IPS DF 4.7 (cell line): ENCODE measurements at regions not wholly inside any gene's neighbourhood (a gene's known extent, or its start where the extent isn't known, plus 50 kb on each side); places are given as distances from the start of the nearest gene placed in this dataset.
"Not testable (repeated sequence)": the region's sequence is repeated elsewhere in the genome, so short reads cannot be mapped to it uniquely, and the experiment has no call there.

Experiments used
- DNase-seq: peaks from one replicate; pipeline ENCODE4 v3.0.0-alpha.2; 2013; ENCODE audit warnings: low spot score; ENCODE audit errors: extremely low read depth

DNA sequence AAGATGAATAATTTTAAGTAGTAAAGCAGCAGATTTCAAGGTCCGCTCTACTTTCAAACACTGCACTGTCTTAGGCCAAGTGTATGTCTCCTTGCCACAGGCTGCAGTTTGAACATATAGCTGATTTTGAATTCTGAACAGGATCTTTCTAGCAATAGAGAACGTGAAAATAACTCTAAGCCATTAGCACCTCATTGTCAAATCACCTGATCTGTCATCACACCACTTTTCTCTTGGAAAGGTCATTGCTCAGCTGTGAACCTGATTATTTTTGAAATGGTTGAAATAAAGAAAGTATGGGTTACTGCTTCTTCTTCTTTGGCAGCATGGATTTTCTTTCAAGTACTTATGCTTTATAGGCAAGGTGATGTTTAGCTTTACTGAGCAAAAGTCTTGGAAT is 357.0 kb upstream of the RORB start:
- DNase-seq = no peak

DNA sequence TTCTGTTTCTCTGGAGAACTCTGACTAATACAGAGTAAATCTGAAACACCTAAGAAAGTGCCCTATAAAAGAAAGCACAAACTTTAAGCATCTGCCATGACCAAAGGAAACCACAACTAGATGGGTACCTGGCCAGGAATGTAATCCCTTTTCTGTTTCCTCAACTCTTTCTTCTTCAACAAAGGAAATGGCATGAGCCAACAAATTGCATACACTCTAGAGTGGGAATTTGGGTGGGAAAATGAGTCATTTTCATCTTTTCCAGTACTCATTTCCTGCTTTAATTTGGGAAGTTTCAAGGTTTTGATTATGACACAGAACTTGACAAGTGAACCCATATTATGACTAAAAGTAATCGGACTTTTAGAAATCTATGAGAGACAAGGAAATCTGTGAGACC is 349.2 kb upstream of the RORB start:
- DNase-seq = no peak

- no peak for DNase-seq
Observed at GRCh38 chr9:74172874-74173273, 324.3 kb upstream of the RORB start.

- DNase-seq = no peak
Observed at GRCh38 chr9:74173284-74173683, 323.9 kb upstream of the RORB start.

- not testable (repeated sequence) for DNase-seq
Observed at GRCh38 chr9:74197771-74198170, 299.4 kb upstream of the RORB start.

GRCh38 chr9:74205056-74205455 is 292.1 kb upstream of the RORB start:
- no peak for DNase-seq

DNA sequence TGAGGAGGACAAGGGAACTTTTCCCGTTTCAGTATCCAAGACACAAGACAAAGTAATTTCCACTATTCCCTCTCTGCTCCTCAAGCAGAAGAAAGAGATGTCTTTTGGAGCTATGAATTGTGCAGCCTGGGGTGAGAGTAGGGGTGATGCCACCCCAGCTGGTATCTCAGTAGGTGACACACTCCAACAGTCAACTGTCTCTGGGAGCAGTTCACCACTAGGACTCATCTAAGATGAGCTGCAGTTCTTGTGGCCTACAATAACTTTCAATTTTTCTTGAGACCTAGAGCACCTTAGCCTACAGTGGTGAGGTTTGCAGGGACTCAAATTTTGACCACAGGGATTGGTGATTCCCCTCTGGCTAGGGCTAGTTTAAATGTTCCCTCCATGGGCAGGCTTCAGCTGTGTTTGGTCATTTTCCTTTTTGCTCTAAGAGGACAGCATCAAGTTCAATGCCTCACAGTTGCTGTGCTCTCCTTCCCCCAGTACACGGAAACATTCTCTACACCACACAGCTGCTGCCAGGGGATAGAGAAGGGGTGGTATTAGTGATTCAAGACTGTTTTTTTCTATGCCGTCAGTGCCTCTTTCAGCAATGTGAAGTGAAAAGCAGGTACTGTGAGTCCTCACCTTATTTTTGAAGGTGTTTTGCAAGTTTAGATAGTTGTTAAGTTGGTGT is 278.6 kb upstream of the RORB start:
- DNase-seq = no peak

DNA sequence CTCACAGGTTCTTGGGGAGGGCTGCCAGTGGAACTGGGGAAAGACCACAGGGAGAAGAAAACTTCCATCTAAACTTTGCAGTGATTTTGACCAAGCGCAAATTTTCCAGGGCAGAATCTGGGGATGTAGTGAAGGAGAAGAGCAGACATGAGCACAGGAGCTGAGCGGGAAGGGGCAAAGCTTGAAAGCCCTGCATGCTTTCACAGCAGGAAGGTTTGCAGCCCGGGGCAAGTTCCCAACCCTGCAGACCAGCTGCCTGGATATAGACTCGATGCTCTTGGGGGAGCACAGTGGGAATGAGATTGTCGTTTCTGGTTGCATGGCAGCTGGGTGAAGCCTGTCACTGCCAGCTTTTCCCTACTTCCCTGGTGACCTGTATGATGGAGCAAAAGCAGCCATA is 276.8 kb upstream of the RORB start:
- no peak for DNase-seq

DNA sequence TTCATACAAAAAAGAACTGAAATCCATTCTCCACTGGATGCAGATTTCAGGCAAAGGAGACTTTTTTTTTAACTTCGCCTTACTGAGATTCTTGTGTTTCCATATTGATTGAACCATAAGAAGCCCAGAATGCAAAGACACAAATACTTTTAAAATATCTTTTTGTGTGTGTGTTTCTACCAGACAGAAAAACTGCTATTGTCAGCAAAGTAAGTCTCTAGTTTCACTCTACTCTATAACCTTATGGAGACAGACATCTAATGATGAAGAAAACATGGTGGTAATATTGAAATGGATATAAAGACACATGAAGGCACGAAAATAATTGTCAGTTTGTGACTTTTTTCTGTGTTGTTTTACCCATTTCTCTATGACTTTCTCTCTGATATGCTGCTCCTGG is 260.3 kb upstream of the RORB start:
- no peak for DNase-seq

DNA sequence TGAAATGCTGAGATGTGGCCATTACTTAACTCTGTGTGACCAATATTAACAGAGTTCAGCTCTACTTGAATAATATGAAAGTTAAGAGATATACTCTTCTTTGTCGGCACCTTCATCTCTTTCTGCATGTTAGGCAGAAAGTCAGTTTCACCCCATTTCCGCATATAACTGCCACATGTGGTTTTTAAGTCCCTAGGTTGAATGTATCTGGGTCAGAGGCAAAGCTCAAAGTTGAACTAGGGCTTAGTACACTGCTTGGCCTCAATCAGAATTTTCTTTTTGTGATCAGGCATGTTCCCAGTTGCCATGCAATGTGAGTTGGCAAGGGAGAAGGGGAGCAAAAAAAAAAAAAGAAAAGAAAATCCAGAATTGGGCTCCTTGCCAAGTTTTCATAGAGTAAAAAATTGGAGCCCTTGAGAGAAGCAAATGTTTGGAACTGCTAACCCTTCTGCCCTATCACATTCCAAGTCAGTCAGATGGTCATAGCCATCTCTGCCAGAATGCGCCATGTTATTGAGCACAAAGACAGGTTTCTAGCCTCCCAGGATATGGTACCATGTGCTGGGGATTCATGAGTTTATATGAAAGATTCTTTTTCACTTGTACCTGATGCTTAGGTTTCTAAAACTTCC is 251.2 kb upstream of the RORB start:
- DNase-seq = no peak

GRCh38 chr9:74255489-74255984 is 241.6 kb upstream of the RORB start:
- no peak for DNase-seq

- no peak for DNase-seq
Observed at GRCh38 chr9:74275872-74276508, 221.1 kb upstream of the RORB start.

DNA sequence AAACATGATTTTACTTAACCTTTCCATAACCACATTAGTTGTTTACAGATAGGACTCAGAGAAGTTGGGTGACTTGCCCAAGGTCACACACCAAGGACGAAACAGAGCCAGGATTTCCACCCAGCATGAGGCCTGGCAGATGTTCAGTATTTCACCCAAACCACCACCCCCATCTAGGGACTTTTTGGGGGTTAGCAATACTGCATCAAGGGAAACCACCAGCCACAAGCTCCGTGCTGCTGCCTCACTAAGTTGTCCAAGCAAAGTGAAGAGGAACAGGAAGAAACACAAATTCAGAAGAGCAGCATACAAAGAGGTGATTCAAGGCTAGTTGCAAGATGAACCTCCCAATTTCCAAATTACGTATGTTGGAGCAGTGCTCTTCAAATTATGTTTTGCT is 219.6 kb upstream of the RORB start:
- DNase-seq = no peak

GRCh38 chr9:74281674-74282073 is 215.5 kb upstream of the RORB start:
- peak; percentile 38 for DNase-seq

DNA sequence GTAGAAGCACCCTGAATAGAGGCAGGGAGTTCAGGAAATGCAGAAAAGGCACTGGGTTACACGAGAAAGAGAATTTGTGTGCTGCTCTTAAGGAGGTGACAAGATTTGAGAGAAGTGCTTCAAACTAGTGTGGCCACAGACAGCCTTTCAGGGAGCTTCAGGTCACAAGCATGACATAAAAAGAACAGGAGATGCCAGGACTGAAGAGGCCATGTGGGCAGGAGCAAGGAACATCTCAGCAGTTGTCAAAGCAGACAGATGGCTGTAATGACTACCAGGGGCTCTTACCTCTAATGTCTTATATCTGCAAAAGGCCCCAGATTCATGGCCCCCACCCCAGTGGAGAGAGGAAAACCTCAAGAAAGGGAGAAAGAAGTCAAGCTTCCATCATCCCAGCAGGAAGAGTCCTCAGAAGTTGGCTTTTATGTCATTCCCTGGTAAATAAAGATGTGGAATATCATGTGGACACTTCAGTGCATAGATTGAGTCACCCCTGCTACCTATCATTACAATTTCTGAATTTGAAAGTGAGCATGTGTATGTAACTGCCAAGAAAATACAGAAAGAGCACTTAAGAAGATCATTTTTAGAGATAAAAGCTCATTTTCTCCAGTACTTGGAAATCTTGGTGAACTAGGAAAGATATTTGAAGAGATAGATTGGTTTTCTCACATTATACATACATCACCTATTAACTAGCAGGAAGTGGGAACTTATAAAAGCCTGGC is 214.4 kb upstream of the RORB start:
- DNase-seq = no peak

- no peak for DNase-seq
Observed at GRCh38 chr9:74284581-74285450, 212.3 kb upstream of the RORB start.

GRCh38 chr9:74293479-74293878 is 203.7 kb upstream of the RORB start:
- DNase-seq = peak; percentile 72

- no peak for DNase-seq
Observed at GRCh38 chr9:74303945-74304344, 193.2 kb upstream of the RORB start.

DNA sequence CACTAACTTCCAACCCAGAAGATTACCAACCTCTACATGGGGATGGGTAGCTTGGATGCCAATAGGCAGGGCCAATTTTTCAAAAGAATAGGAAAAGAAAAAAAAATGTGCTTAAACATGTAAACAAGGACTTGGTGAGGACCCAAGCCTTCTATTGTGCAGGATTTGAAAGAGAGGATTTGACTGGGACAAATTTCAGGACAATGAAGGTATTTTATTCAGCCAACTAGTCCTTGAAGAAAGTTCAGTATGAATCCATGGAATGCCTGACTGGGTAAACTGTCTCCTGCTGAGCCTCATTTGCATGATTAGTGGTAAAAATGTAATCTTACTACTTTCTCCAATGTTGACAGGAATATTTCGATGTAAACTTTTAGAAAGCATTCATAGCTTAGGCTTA is 192.5 kb upstream of the RORB start:
- no peak for DNase-seq

DNA sequence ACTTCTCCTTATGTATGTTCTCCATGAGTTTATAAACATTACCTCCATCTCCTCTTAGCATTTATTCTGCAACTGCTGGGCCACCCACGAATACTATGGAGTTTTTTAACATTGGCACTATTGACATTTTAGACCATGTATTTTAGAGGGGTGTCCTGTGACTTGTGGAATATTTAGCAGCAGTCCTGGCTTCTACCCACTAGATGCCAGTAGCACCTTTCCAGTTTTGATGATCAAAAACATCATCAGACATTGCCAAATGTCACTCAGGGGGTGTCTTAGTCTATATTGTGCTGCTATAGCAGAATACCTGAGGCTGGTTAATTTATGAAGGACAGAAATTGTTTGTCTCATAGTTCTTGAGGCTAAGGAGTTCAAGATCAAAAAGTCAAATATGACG is 187.5 kb upstream of the RORB start:
- no peak for DNase-seq

- no peak for DNase-seq
Observed at GRCh38 chr9:74317235-74317634, 179.9 kb upstream of the RORB start.
